ELF-1 (cell line): ENCODE measurements at regions not wholly inside any gene's neighbourhood (a gene's known extent, or its start where the extent isn't known, plus 50 kb on each side); places are given as distances from the start of the nearest gene placed in this dataset.
"Not testable (repeated sequence)": the region's sequence is repeated elsewhere in the genome, so short reads cannot be mapped to it uniquely, and the experiment has no call there.

Experiments used
- DNase-seq: peaks from one replicate; pipeline ENCODE4 v3.0.0-alpha.2; 2016; ENCODE audit warnings: low read depth, low spot score

DNA sequence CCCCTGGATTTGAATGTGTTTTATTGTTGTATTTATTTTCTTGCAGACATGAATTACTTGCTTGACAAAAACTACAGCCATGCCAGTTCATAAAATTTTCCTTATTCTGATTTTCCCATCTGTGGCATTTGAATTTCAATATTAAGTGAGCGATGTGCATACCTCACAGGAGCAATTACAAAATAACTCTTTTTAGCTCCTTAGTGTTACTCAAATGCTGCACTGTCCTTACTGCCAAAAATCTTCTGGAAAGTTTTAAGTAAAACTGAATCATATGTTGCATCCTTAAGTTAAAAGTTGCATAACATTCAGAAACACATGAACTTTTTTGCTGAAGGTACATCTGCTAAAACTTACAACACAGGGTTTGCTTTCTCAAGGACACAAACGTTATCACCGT, 120.1 kb downstream of the OR4M2 start:
- DNase-seq = not testable (repeated sequence)

DNA sequence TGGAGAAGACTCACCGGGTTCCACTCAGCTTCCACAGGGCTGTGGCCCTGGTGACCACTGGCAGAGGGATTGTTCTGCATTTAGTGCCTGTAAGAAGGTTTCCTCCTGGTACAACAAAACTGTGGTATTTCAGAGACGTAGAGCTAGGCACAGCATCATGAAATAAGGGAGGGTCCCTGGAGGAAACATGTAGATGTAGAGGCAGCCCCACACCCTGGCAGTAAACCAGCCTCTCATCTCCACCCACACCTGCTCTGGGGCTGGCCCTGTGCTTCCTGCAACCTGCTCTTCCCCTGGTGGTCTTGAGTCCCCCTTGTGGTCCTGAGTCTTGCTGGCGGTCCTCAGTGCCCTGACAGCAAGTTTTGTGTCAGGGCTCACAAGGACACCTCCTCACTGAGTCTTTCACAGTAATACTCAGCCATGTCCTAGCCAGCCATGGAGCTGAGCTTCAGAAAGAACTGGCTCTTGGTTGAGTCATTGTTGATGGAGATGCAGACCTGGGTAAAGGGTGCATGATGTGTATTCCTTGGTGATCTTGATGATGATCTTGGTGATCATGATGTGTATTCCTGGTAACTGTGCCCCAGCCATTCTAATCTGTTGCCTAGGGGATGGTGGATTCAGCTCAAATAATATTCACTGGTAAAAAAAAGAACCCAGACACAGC, 121.8 kb downstream of the OR4M2 start:
- not testable (repeated sequence) for DNase-seq

DNA sequence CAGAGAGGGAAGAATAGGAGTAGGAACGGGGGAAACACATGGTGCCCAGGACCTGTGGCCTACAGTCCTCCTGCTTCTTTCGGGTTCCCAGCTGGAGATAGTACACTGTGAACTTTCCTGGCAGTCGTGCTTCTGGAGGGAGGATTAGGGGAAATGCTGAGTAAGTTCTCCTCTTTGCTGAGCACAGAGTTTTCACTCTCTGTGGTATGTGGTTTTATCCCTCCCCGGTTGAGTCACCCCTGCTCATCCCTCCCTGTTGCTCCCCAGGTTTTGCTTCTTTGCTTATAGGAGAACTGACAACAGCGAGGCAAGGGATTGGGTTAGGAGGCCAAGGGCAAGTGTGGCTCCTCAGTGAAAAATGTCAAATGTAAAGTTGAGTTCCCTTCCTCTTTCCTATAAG, 122.9 kb downstream of the OR4M2 start:
- DNase-seq = not testable (repeated sequence)

DNA sequence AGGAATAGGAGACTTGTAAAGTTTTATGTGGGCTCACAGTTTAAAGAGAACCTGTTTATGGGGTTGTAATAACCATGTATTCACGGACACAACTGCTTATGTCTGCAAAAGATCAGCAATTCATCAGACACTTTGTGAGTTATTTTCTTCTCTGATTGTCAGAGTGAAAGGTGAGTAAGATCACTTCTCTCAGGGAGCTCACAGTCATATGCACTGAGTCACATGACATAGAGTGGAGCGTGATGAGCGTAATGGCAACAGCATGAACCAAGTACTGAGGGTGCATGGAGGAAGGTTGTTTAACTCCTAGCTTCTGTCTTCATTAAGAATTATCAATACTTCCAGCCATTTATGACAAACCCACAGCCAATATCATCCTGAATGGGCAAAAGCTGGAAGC, 128.8 kb downstream of the OR4M2 start:
- DNase-seq = not testable (repeated sequence)

DNA sequence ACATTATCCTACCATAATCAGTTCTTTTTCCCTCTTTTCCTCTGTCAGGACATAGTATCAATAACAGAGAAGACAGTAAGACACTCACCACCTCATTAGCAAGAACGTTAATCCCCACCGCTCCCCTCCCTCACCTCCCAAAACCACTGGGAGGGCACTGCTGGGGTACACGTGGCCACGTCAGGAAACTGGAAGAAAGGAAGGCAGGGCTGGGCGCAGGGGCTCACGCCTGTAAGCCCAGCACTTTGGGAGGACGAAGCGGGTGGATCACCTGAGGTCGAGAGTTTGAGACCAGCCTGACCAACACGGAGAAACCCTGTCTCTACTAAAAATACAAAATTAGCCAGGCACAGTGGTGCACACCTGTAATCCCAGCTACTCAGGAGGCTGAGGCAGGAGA, 142.3 kb downstream of the OR4M2 start:
- not testable (repeated sequence) for DNase-seq

DNA sequence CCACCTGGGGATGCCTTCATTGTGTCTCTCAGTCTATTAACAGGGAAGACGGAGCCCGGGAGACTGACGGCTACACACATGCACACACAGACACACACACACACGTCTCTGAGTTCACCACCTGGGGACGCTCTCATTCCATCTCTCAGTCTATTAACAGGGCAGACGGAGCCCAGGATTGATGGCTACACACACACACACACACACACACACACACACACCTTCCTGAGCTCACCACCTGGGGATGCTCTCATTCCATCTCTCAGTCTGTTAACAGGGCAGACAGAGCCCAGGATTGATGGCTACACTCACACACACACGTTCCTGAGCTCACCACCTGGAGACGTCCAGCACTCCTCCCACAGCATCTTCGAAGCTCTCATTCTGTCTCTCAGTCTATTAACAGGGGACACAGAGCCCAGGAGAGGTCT, 143.9 kb downstream of the OR4M2 start:
- DNase-seq = no peak

DNA sequence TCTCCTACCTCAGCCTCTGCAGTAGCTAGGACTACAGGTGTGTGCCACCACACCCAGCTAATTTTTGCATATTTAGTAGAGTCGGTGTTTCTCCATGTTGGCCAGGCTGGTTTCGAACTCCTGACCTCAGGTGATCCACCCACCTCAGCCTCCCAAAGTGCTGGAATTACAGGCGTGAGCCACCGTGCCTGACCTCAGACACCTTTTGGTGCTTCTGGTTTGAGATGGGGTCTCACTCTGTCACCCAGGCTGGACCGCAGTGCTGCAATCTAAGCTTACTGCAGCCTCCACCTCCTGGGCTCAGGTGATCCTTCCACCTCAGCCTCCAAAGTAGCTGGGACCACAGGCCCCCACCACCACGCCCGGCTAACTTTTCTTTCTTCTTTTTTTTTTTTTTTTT, 144.6 kb downstream of the OR4M2 start:
- not testable (repeated sequence) for DNase-seq

DNA sequence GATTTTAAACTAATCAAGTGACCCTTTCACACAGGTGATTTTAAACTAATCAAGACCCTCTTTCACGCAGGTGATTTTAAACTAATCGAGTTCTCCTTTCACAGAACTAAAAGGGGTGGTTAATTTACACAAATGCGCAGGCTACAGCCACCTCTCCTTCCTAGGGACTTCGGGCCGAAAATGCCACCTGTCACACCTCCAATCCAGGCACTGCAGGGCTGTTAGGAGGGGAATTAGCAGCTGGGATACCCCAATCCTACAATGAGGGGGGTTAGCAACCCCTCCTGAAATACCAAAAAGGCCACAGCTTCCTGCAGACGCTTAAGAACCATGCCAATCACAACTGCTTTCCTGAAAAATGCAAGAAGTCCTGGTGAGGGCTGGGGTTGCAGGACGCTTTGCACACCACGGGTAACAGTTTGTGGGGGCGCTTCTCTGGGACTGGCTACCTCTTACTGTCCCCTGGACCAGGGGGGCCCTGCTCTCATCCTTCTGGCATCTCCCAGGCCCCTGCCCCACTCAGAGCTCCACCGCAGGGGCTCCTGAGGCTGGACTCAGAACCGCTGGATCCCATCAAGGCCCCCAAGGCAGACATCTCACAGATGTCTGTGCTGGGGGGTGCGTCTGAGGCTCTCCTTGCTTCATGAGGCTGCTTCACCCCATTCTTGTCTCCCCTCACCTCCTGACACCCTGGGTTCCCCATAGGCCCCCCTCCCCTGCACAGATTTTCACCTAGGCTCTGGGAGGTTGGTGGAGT, 145.9 kb downstream of the OR4M2 start:
- DNase-seq = no peak

DNA sequence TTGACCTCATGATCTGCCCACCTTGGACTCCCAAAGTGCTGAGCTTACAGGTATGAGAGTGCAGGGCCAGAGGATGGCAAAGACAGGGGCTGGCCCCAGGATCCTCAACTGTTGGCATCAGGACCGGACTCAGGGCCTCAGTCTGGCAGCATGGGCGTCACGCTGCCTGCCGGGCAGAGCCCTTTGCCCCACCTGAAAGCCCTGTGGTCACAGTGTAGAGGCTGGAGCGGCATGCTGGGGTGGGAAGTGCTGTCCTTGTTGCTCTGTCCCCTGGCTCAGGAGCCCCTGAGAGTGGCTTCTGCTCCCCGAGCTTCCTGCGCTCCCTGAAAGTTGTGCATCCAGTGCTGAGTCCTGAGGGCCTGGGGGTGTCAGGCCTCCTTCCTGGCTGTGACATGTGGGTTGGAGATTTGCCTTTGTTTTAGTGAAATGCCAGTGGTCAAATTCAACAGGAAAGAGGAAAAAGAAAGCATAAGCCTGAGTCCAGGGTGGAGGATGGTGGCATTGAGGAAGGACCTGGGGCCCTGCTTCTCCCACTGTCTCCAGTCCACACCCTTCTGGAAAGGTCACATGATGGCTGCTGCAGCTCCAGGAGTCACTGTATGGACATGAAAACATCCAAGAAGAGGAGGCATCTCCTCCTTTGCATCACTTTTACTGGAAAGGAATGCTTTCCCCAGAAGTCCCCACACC, 147.2 kb downstream of the OR4M2 start:
- no peak for DNase-seq

DNA sequence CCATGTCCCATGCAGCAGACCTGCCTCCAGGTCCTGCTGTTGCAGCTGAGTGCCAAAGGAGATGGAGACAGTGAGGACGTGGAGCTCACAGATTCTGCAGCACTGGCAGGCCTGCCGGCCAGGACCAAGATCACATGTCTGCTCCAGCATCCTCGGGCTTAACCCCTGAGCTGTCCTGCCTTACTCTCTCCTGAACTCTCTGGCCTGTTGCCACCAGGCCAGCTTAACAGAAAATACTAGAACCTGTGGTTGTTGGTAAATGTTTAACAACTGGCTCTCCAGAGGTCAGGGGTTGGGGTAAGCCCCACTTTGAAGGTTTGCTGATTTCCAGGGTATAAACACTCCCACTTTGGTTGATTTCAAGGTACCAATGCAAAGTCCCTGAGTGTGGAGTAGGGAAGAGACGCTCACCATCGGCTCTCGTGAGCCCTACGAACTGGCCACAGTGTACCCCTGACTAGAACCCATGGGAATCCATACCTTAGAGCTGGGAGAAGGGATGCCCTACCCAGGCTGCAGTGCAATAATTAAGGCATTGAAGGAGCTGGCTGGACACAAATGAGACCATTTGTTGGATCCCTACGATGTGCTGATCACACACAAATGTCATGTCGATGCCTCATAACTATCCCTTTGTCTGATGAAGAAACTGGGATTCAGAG, 147.9 kb downstream of the OR4M2 start:
- DNase-seq = no peak

DNA sequence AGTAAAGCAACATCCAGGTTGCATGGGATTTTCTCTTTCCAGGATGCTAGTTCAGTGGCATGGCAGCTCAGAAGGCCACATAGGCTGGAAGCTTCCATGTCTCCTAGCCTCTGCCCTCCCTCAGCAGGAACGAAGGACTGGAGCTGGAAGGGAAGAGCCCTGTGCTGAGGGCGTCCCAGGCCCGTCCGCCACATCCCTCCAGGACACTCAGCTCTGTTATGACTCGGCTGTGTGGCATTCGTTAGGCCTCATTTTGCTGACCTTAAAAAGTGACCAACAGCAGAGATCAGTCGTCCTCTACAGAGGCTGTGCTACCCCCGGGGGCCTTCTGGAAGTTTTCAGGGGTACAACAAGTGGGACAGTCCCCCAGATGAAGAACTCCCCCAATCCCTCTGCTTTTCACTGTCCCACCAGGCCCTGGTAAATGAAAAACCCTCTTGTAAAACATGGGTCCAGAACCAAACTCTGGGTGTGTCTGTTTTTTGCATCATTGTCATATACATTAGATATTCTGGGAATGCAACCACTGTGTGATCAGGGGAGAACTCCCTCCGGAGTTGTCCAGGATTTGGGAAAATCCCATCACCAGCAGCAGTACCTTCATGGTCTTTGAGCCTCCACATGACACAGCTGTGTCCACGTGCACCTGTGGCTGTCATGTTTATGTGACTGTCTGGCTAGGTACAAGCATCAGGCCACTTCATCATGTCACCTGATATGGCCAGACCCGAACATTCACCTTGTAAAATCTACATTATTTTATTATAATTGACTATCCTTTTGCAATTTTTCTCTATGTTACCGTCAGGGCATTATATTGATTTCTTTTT, 149.9 kb downstream of the OR4M2 start:
- no peak for DNase-seq

DNA sequence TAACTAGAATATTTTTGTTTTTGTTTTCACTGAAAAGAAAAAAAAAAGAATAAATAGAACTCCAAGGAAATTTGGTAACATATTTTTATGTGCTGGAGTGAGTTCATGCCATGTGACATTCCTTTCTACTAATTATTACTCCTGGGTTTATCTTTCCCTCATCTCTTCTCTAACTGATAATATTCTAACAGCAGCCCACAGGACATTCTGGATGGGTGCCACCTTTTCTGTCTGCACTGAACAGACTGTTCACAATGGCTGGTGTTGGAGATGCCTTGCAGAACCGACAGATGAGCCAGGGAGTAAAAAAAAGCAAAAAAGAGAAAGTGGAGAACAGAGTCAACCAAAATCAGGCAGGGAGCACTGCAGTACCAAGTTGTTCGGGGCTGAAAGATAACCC, 151.3 kb downstream of the OR4M2 start:
- DNase-seq = no peak

DNA sequence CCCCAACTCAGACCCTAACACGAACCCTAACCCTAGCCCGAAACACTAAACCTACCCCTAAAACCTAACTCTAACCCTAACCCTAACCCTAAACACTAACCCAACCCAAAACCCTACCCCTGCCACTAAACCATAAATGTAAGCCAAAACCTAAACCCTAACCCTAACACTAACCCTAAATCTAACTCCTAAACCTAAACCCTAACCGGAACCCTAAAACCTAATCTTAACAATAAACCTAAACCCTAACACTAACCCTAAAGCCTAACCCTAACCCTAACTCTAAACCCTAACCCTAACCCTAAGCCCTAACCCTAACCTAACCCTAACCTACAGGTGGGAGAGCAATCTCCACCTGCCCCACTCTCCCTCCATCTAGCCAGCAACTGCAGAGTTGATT, 152.3 kb downstream of the OR4M2 start:
- DNase-seq = no peak

DNA sequence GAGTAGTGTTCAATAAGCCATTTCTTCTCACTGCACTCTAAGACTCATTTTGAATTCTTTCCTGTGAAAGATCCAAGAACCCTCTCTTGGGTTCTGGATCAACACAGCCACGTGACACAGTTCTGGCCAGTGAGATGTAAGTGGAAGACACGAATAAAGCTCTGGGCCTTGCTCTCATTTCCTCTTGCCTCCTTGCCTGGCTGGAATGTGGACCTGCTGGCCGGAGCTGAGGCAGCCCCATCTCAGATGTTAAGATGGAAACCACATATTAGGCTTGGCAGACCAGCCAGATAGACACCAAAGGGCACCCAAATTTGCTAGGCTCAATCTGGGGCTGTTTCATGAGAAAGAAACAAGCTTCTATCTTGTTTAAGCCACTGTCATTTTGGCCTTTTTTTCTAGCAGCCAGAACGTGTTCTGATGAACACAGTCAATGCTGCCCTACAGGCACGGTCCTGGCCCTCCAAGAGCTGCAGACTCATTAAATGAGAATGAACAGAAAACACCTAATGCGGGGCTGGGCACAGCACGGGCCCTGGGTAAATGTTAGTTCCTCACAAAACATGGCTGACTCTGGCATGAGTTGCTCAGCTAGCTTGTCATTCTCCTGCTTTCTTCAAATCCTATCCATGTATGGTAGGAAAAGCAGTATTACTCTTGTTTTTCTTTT, 155.1 kb downstream of the OR4M2 start:
- not testable (repeated sequence) for DNase-seq

DNA sequence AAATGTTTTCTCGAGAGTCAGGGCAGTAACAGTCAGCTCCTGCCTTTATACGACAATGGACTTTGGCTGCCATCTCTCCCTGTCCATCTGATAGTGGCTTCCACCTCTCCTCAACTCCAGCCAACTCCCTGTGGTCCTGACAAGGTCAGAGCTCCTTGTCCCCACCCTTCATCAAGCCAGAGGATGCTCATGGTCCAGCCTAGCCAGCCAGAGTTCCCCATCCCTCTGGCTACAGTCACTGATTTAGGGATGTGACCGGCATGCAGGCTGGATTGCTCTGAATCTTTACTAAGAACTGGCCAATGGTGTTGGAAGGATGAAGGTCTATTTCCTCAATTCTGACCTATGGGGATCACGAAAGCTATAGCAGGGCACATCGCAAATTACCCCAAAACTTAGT, 156.1 kb downstream of the OR4M2 start:
- DNase-seq = no peak

DNA sequence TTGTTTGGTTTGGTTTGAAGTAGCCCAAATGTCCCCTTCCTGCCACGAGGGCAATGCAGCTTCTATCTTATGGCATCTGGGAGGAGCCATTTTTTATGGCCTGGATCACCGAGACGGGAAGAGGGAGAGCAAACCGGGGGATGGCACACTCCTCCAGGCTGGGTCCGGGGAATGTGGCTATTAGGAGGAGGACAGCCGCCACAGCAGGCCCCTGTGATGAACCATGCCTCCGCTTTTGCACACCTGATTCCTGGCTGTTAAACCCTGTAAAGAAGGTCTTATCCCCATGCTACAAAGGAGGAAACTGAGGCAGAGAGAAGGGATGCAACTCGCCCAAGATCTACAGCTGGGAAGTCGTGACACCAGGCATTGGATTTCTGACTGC, 157.6 kb downstream of the OR4M2 start:
- no peak for DNase-seq

DNA sequence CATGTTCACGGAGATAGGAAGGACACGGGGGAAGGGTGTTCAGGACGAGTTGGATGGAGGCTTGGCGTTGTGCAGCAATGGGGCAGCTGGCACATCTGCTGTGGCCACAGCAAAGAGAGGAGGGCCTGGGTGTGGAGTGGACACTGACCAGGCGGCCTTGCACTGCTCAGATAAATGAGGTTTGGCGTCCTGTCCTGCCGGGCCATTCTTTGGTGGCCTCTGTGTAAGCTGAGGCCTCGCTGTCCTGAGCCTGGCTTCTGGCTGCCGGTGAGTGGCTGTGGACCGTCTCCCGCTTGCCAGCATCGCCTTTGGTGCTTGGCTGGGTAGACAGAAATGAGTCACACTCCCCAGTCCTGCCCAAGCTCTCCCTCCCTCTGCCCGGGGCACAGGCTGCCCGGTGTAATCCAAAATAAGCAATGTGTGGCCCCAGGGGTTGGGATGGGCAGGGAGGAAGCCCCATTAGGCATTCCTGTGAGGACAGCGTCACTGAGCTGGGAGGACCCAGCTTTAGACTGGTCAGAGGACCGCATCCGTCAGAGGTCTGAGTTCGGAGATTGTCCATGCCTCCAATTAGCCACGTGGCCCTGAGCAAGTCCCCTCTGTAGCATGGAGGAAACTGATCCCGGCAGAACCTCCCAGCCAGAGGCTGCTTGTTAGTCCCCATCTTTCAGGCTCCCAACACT, 158.1 kb downstream of the OR4M2 start:
- not testable (repeated sequence) for DNase-seq

DNA sequence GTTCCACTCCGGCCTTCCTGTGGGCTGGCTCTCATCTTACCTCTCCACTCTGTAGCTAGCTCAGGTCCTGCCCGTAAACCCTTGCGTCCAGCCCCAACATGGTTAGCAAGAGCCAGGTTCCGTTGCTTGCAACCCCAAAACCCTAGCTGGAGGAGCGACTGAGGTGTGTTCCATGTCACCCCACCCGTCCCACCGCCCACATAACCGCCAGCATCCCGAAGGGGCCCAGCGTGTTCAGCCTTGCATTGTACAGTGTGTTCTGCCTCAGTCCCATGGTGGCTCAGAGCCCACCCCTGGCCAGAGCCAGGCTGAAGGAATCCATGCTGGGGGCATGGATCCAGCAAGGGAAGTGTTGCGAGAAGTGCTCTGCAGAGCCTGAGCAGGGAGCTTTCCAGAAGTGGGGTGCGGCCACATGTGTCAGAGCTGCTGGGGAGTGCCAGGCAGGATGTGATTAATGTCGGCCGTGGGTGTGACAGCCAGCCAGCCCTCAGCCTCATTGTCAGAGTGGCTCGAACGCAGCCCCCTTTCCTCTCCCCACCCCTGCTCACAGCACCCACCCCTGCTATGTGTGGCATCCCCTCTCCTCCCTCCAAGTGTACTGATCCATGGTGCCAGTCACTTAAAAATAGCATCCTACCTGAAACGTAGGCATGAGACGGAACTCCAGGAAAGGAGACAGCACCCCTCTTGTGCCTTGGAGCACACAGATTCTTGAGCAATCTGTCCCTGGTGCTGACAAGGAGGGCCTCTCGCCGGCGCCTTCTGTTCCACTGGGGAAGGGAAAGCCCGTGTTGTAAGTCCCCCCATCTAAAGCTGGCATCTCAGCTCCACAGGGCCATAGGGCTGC, 158.9 kb downstream of the OR4M2 start:
- DNase-seq = not testable (repeated sequence)

DNA sequence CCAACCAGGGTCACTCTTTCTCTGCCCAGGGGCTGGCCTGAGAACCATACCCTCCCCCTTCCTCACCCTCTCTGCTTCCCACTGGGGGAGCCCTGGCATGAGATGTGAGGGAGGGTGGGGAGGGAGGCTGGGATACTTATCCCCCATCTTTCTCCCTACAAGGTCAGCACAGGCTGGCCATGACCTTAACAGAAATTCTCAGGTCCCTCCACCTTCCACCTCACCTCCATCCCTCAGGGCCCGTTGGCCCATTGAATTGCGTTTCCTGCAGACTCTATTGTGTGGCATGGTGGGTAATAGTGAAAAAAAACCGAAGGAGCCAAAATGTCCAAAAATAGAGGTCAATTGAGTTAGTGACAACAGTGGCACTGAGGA, 159.5 kb downstream of the OR4M2 start:
- no peak for DNase-seq
